ENCODE measurements at regions not wholly inside any gene's neighbourhood (a gene's known extent, or its start where the extent isn't known, plus 50 kb on each side); places are given as distances from the start of the nearest gene placed in this dataset.
"Not testable (repeated sequence)": the region's sequence is repeated elsewhere in the genome, so short reads cannot be mapped to it uniquely, and the experiment has no call there.

DNA sequence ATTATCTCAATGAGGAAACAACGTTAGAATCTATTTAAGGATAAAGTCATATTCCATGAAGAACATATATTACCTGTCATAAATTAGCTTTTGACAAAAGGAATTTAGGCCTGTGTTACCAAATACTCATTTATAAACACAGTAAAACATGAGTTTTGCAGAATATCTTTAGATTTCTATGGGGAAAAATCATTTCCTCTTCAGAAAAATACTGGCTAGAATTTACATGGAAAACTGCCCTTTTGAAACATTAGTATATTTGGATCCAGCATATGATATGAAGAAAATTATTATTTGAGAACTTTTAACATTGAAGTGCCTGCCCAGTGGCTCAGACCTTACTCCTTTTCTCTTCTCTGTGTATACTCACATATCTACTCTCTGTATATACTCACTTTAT is 131.4 kb upstream of the NEIL3 start:
- no peak for DNase-seq

DNA sequence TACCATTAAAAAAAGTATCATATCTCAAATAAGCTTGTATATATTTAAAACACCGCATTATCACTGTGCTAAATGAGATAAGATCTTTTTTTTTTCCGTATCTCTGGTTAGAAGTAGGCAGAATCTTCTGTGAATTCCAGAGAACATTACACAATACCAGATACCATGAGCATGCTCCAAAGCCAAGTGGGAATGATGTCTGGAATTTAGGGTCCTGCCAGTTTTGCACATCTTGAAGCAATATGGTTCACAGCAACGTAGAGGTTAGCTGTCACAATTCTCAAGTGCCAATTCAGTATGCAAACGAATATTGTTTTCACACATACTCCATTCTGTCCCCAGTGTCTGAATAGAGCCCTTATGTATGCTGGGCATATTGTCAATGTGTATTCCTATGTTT is 127.5 kb upstream of the NEIL3 start:
- no peak for DNase-seq

DNA sequence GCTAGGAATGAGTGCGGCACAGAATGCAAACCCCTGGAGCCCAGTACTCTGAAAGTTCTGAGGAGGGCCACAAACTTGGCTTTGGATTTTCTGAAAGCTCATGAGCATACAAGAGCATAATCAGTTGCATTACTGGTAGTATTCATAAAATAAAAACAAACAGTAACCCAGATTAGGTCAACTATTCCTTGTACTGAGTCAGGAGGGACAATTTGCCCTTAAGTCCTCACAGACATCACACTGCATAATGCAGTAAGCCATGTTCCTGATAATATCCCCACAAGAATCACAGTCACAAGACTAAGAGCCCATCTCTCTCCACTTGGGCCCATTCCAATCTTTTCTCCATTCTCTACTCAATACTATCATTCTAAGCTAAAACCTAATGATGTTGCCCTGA is 126.9 kb upstream of the NEIL3 start:
- DNase-seq = no peak

DNA sequence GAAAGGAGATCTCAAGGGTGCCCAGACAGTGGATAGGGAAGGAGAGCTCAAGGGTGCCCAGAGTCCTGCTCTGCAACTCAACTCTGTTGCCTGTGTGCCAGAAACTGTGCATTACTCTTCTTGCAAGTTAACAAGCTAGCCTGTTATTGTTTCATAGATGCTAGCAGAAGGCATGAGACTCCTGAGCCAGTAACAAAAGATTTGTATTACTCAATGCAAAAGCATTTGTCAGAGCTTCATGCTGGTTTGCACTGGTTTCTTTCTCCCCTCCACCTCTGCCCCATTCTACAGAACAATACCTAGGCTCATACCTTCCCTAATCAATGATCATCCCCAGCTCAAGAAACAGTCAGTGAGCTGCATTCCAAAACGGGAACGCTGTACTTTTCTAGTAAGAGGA is 124.5 kb upstream of the NEIL3 start:
- no peak for DNase-seq

DNA sequence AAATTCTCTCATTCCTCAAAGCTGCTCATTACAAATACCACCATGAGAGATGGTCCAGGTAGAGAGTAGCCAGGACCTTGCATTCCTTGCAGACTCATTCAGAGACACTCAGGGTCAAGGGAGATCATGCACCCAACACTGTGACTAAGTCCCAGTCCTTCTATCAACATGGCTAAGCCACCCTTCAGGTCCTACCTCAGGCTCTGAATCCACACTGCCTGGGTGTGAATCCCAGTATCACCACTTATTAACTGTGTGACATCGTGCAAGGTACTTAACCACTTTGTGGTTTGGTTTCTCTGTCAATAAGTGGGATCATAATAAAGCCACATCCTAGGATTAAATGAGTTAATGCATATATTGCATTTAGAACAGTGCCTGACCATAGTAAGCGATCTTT is 124.1 kb upstream of the NEIL3 start:
- DNase-seq = no peak

DNA sequence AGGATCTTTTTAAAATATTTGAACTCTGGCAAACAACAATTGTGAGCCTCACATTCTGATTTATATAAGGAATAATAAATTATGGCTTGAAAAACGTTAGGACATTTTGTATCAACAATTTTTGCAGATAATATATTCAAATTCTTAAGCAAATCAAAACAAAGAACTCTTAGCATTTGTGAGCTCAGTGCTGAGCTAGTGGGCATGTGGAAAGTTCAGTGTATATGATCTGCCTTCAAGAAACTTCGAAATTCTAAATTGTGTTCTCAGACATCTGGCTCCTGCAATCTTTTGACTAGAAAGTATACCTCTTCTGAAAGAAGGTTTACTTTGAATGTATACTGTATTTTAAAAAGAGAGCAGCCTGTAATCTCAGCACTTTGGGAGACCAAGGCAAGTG is 122.3 kb upstream of the NEIL3 start:
- no peak for DNase-seq

DNA sequence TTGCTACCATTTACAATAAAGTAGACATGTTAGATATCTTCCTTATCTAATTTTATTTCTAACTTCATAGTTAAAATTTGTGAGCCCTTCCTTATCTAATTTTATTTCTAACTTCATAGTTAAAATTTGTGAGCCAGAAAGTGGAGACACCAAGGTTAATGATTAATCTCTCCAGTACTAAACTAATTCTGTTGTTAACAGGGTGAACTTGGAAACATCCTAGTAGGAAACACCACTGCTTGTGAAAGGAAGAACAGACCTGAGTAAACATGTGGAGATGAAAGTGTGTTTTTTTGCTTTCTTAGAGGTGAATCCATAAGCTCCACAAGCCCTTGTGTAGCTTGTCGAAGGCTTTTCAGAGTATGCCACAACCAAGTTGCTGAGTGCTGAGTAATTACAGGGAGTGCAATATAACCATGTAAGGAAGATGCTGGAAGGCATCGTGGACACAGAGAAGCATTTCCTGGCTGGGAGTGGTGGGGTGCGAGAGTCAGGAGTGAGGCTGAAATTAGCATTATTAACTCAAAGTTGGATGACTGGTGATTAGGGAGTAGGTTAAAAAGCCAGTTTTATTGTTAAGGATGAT is 118.6 kb upstream of the NEIL3 start:
- DNase-seq = no peak

DNA sequence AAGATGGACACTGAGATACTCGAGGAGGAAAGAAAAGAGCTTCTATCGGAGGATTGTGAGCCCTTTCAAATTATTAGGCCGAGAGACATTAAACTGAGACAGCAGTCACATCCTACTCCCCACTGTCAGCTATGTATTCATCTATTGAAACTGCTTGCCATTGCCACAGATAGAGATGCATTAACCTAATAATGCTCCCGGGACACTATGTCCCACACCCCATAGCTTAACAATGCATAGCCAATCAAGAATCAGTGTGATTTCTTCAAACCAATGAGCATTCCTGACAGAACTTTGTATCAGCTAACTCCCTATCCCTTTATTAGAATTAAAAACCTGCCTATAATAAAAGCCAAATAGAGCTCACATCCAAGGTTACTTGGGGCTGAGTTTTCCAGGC is 118.1 kb upstream of the NEIL3 start:
- DNase-seq = no peak

DNA sequence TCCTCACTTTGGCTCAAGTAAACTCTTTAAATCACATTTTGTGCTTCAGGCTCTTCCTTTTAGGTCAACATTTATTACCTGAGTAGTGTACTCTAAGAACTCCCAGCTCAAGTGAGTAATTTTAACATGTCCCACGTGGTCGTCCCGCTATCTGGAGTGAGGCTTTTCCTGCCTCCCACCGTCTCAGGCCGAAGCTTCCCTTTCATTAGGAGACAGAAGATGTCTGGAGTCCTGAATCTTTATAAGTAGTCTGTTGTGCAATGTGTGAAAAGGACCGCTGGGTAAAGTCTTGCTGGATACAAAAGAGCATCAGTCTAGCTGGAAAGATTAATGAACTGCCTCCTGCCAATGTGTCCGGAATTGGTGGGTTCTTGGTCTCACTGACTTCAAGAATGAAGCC is 117.7 kb upstream of the NEIL3 start:
- no peak for DNase-seq

DNA sequence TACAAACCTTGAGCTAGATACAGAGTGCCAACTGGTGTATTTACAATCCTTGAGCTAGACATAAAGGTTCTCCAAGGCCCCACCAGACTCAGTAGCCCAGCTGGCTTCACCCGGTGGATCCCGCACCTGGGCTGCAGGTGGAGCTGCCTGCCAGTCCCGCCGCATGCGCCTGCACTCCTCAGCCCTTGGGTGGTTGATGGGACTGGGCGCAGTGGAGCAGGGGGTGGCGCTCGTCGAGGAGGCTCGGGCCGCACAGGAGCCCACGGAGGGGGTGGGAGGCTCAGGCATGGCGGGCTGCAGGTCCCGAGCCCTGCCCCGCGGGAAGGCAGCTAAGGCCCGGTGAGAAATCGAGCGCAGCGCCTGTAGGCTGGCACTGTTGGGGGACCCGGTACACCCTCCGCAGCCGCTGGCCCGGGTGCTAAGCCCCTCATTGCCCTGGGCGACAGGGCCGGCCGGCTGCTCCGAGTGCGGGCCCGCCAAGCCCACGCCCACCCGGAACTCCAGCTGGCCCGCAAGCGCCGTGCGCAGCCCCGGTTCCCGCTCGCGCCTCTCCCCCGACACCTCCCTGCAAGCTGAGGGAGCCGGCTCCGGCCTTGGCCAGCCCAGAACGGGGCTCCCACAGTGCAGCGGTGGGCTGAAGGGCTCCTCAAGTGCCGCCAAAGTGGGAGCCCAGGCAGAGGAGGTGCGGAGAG is 116.5 kb upstream of the NEIL3 start:
- not testable (repeated sequence) for DNase-seq

DNA sequence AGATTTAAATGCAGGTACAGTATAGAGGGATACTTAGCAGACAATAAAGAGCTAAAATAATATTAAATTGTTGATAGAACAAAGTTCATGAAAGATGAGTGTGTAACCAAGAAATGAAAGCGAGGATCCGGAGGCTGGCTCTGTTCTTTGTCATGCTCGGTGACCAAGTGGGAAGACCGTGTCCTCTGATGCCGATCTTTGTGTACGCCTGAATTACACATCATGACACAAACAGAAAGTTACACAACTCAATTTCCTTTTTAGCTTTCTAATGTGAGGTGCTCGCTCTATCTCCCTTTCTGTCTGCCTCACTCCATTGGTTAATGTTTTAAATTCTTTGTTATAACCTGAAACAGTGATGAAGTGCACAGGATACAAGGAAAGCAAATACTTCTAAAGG is 114.8 kb upstream of the NEIL3 start:
- DNase-seq = no peak

DNA sequence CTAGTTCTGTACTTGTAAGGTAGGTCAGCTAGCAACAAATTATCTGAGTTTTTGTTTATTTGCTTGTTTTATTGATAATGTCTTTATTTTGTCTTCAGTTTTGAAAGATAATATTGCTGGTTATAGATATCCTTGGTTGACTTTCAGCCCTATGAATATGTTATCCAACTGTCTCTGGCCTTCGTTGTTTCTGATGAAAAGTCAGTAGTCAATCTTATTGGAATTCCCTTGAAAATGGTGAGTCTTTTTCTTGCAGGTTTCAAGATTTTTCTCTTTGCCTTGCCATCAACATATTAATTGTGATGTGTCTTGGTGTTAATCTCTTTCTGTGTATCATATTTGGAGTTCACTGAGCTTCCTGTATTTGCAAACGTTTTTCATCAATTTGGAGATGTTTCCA is 113.1 kb upstream of the NEIL3 start:
- DNase-seq = no peak

DNA sequence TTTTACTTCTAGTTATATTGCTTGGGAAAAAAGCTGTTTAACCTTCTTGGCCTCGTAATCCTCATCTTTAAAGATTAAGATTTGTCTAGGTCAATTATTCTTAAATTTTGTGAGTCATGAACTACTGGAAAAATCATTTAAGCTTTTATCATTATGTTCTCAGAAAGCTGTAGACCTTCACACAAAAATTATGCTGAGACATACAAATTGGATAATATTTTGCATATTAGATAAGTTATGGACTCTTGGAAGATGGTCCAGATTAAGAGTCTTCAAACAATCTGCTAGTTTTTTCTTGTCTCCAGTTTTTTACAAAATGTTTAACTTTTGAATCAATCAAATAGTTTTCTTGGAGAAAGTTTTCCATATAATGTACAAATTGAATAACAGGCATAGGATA is 108.1 kb upstream of the NEIL3 start:
- no peak for DNase-seq

DNA sequence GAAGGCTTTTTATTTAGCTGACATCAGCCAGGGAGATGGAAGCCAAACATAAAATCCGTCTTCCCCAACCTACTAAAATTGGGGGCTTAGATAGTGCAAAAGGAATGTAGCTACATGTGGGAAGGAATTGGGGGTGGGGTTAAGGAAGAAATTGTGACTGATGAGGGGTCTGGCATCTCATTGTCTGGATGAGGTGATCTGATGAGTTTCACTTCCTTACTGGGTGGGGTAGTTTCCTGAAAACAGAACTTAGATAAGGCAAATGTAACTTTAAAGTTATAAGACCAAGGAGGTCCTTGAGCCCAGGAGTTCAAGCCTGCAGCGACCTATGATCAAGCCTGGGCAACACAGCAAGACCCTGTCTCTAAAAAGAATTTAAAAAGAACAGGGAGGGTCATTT is 105.5 kb upstream of the NEIL3 start:
- no peak for DNase-seq

DNA sequence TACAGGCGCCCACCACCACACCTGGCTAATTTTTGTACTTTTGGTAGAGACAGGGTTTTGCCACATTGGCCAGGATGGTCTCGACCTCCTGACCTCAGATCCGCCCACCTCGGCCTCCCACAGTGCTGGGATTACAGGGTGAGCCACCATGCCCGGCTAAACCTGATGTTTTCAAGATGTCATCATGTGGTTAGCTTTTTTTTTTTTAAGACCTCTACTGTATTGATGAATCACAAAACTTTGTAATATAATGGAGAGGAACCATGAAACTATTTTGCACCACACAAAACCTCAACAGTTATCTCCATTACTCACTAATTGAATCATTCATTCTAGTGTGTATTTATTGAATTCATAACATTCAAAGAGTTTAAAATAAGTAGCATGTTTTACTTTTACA is 94.7 kb upstream of the NEIL3 start:
- DNase-seq = no peak

DNA sequence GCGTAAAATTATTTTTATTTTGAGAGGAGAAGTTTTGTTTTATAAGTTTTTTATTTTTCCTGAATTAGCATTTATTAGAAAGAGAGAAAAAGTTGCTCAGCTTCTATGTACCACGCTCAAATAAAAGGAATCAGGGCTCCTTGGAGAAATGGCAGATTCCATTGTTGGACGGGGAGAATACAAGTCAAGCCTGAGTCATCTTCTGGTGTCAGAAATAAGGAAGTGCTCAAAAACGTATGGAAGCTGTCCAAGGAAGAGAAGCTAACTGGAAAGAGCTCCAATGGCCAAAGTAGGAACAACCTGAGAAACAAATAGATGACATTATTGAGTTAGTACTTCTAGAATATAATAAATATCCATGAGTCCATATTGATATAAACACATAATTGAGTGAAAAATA is 89.3 kb upstream of the NEIL3 start:
- no peak for DNase-seq

DNA sequence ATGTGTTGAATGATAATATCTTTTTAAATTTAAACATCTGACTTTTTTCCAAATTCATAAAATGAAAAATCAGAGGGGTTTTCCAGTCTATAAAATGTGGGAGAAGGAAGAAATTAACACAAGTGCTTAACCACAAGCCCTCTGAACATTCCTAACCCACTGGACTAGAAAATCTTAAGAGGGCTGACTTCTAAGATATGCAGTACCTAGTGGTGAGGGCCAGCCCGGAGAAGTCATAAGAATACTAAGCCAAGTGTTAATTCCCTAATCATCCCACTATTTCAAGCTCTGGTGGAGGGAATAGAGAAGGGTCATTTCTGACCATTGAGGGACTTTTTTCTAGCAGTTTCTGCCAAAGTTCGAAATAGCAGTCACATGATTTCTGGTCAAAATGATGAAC is 86.9 kb upstream of the NEIL3 start:
- DNase-seq = no peak

DNA sequence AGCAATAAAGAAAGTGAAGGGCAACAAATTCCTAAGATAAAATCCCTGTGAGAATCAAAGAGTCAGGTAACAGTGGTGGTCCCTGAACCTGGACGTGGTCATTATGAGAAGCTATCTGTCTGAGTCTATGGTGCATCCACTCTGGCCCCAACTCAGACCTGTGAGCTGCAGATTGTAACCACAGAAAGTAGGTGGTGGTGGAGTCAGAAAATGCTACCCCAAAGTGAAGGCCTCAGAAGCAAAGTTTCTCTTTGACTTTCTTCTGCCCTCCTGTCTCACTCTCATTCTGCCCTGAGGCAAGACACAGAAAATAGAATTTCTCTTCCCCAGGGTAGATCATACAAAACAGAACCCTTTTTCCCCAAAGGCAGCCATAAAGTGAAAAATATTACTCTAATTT is 84.1 kb upstream of the NEIL3 start:
- no peak for DNase-seq

DNA sequence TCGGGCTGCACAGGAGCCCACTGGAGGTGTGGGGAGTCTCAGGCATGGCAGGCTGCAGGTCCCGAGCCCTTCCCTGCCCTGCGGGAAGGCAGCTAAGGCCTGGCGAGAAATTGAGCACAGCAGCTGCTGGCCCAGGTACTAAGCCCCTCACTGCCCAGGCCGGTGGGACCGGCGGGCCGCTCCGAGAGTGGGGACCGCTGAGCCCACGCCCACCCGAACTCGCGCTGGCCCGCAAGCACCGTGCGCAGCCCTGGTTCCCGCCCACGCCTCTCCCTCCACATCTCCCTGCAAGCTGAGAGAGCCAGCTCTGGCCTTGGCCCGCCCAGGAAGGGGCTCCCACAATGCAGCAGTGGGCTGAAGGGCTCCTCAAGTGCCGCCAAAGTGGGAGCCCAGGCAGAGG is 82.0 kb upstream of the NEIL3 start:
- DNase-seq = no peak

DNA sequence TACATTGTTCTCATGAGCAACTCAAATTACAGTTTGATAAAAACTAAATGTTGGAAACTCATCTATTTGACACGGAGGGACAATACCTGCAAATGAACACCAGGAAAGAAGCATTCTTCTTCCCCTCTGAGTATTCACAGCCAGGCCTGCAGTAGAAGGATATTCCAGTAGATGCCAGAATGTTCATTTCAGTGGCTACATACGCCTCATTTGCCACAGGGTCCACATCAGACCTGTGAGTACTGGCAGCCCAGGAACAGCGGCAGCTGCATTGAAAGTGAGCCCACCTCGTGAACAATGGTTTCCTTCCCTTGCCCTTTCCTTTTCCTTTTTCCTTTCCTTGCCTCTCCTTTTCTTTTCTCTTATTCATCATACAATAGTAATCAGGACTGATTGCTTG is 81.1 kb upstream of the NEIL3 start:
- DNase-seq = no peak

DNA sequence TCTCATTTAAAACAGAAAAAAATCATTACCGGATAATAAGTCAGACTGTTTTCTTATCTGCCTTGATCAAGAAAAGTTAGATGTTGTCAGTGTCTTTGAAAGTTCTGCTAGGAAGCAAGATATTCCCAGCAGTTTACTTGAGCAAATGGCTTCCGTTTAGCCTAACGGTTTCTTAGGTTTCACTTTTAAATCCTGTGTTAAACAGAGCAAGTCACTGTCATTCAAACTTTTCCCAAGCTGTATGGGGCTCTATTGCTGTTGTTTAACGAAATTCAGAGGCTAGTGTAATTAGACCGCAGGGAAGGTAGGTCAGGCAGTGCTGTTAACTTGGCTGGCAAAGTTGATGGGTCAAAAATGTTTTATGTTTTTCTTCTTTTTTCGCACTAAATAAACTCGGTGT is 80.3 kb upstream of the NEIL3 start:
- no peak for DNase-seq

DNA sequence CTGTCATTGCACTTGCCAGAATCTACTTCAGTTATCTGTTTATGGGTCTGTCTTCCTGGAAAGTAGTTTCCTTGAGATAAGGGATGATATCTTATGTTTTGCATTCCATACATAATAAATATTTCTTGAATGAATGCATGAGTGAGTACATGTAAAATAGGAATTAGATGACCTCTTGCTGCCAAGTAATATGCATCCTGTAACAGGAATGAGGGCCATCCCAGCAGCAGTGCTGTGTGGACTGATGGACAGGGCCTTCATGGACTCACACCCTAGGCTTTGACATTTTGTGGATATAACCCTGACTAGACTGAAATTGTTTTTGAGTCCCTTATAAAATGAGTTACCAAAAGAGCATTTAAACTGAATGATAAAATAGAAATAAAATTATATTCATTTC is 77.2 kb upstream of the NEIL3 start:
- no peak for DNase-seq

DNA sequence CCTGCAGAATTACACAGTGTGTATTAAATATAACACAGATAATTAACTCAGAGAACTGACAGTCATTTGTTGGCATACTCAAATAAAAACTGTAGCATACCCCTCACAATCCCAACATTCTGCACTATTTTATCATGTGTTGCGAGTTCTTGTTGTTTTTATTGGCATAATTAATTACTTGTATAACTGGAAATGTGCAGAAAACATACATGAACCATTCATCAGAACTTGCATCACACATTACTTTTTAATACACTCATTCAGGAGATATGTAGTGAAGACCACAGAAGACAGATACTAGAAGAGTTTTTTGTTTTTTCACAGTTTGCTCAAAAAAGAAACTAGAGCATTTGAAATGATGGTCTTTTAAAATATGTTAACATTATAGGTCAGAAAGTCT is 74.6 kb upstream of the NEIL3 start:
- DNase-seq = no peak

DNA sequence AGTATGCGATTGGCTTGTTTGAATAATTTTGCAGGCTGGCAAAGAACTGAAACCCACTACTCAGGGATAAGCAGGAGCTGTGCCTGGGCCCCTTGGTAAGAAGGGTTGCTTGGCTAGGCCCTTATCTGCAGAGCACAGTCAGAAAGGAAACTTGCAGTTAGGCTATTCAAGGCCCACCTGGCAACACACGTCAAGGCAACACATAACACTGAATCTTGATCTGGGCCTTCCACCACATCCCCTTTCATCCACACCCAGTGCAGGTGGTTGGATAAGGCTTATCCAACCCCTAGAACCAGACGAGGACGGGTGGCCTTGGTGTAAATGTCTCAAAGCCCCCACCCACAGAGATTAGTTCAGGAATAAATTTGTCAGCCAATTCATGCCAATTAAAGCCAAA is 72.8 kb upstream of the NEIL3 start:
- no peak for DNase-seq
